ENCODE measurements at regions not wholly inside any gene's neighbourhood (a gene's known extent, or its start where the extent isn't known, plus 50 kb on each side); places are given as distances from the start of the nearest gene placed in this dataset.

- TF ChIP-seq EZH2 (IDR thresholded peaks at IDR 0.05) (no peak), JUND (IDR thresholded peaks at IDR 0.05) (no peak), ZFX (IDR thresholded peaks at IDR 0.05) (no peak), EGR1 (IDR thresholded peaks at IDR 0.05; ENCODE audit: low read depth) (no peak)
- TF ChIP-seq, protein P1, sequence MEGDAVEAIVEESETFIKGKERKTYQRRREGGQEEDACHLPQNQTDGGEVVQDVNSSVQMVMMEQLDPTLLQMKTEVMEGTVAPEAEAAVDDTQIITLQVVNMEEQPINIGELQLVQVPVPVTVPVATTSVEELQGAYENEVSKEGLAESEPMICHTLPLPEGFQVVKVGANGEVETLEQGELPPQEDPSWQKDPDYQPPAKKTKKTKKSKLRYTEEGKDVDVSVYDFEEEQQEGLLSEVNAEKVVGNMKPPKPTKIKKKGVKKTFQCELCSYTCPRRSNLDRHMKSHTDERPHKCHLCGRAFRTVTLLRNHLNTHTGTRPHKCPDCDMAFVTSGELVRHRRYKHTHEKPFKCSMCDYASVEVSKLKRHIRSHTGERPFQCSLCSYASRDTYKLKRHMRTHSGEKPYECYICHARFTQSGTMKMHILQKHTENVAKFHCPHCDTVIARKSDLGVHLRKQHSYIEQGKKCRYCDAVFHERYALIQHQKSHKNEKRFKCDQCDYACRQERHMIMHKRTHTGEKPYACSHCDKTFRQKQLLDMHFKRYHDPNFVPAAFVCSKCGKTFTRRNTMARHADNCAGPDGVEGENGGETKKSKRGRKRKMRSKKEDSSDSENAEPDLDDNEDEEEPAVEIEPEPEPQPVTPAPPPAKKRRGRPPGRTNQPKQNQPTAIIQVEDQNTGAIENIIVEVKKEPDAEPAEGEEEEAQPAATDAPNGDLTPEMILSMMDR (IDR thresholded peaks at IDR 0.05 in 2 of 3, conservative IDR thresholded peaks at IDR 0.05 in 1 of 3; ENCODE audit: borderline replicate concordance in 1 of 3, insufficient read depth in 1 of 3, low read depth in 2 of 3, low read length in 2 of 3): no peak
- TF ChIP-seq, protein P2, sequence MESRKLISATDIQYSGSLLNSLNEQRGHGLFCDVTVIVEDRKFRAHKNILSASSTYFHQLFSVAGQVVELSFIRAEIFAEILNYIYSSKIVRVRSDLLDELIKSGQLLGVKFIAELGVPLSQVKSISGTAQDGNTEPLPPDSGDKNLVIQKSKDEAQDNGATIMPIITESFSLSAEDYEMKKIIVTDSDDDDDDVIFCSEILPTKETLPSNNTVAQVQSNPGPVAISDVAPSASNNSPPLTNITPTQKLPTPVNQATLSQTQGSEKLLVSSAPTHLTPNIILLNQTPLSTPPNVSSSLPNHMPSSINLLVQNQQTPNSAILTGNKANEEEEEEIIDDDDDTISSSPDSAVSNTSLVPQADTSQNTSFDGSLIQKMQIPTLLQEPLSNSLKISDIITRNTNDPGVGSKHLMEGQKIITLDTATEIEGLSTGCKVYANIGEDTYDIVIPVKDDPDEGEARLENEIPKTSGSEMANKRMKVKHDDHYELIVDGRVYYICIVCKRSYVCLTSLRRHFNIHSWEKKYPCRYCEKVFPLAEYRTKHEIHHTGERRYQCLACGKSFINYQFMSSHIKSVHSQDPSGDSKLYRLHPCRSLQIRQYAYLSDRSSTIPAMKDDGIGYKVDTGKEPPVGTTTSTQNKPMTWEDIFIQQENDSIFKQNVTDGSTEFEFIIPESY (IDR thresholded peaks at IDR 0.05; ENCODE audit: extremely low read depth, insufficient replicate concordance, low read length): no peak
Observed at GRCh38 chr10:78739444-78740053, 329.2 kb upstream of the ZMIZ1 start.

Measured in HCT116 (cell line).